H9 (cell line): ENCODE measurements at regions not wholly inside any gene's neighbourhood (a gene's known extent, or its start where the extent isn't known, plus 50 kb on each side); places are given as distances from the start of the nearest gene placed in this dataset.

Experiments
- DNase-seq: peaks from one replicate; pipeline ENCODE4 v3.0.0-alpha.2; 2017
- H2AFZ ChIP-seq: one replicate; pipeline ENCODE4 v1.6.1; 2013; ENCODE audit warnings: mild to moderate bottlenecking, low read length, control low read depth, moderate library complexity
- H2AK5ac ChIP-seq: 2 replicates; pipeline ENCODE4 v1.6.1; 2013; ENCODE audit warnings: low read length, control low read depth, mixed read lengths; ENCODE audit not compliant: insufficient read length
- H2BK120ac ChIP-seq: one replicate; pipeline ENCODE4 v1.6.1; 2013; ENCODE audit warnings: low read depth, mild to moderate bottlenecking, low read length, control low read depth, inconsistent platforms; ENCODE audit not compliant: poor library complexity, severe bottlenecking
- H2BK12ac ChIP-seq: 2 replicates; pipeline ENCODE4 v1.6.1; 2013; ENCODE audit warnings: low read length, control low read depth, mixed read lengths, low read depth; ENCODE audit not compliant: insufficient read length
- H2BK15ac ChIP-seq: 2 replicates; pipeline ENCODE4 v1.6.1; 2013; ENCODE audit warnings: low read depth, low read length, control low read depth
- H2BK20ac ChIP-seq: one replicate; pipeline ENCODE4 v1.6.1; 2013; ENCODE audit warnings: low read depth, mild to moderate bottlenecking, low read length, control low read depth, inconsistent platforms; ENCODE audit not compliant: poor library complexity, severe bottlenecking
- H2BK5ac ChIP-seq: 2 replicates; pipeline ENCODE4 v1.6.1; 2013; ENCODE audit warnings: low read length, control low read depth, mixed read lengths; ENCODE audit not compliant: insufficient read length
- H3K14ac ChIP-seq: 2 replicates; pipeline ENCODE4 v1.6.1; 2013; ENCODE audit warnings: low read length, control low read depth; ENCODE audit not compliant: insufficient read depth
- H3K18ac ChIP-seq: 2 replicates; pipeline ENCODE4 v1.6.1; 2013; ENCODE audit warnings: low read depth, mild to moderate bottlenecking, mixed read lengths, low read length, control low read depth; ENCODE audit not compliant: insufficient read length
- H3K23ac ChIP-seq: 2 replicates; pipeline ENCODE4 v1.6.1; 2013; ENCODE audit warnings: low read length, control low read depth, mixed read lengths, low read depth; ENCODE audit not compliant: insufficient read length
- H3K23me2 ChIP-seq: 2 replicates; pipeline ENCODE4 v1.6.1; 2013; ENCODE audit warnings: low read depth, mild to moderate bottlenecking, mixed read lengths, low read length, control low read depth; ENCODE audit not compliant: insufficient read length, poor library complexity, severe bottlenecking
- H3K27ac ChIP-seq: 2 replicates; pipeline ENCODE4 v1.5.1; 2013; ENCODE audit warnings: low read length, control low read depth, mixed read lengths, low read depth; ENCODE audit not compliant: insufficient read length
- H3K27me3 ChIP-seq: 2 replicates; pipeline ENCODE4 v1.6.1; 2013; ENCODE audit warnings: low read length, control low read depth, inconsistent platforms; ENCODE audit not compliant: insufficient read depth
- H3K4ac ChIP-seq: 2 replicates; pipeline ENCODE4 v1.6.1; 2013; ENCODE audit warnings: low read depth, mild to moderate bottlenecking, control low read depth, inconsistent platforms, low read length, moderate library complexity
- H3K4me1 ChIP-seq: 2 replicates; pipeline ENCODE4 v1.6.1; 2013; ENCODE audit warnings: low read length, control low read depth, inconsistent platforms; ENCODE audit not compliant: insufficient read depth
- H3K4me2 ChIP-seq: 2 replicates; pipeline ENCODE4 v1.6.1; 2013; ENCODE audit warnings: low read length, control low read depth, mixed read lengths; ENCODE audit not compliant: insufficient read length, insufficient read depth
- H3K56ac ChIP-seq: 2 replicates; pipeline ENCODE4 v1.6.1; 2013; ENCODE audit warnings: low read depth, mild to moderate bottlenecking, mixed read lengths, low read length, control low read depth; ENCODE audit not compliant: insufficient read length
- H3K79me1 ChIP-seq: 2 replicates; pipeline ENCODE4 v1.6.1; 2013; ENCODE audit warnings: low read depth, mild to moderate bottlenecking, moderate library complexity, low read length, control low read depth, inconsistent platforms; ENCODE audit not compliant: insufficient read depth, poor library complexity, severe bottlenecking
- H3K79me2 ChIP-seq: 2 replicates; pipeline ENCODE4 v1.6.1; 2013; ENCODE audit warnings: low read length, control low read depth, inconsistent platforms; ENCODE audit not compliant: insufficient read depth
- H3K9ac ChIP-seq: 2 replicates; pipeline ENCODE4 v1.6.1; 2013; ENCODE audit warnings: low read length, control low read depth, mixed read lengths; ENCODE audit not compliant: insufficient read length; ENCODE audit errors: extremely low read depth
- H3K9me3 ChIP-seq: one replicate; pipeline ENCODE4 v1.6.1; 2013; ENCODE audit warnings: low read depth, low read length, inconsistent platforms; ENCODE audit not compliant: control insufficient read depth
- H3T11ph ChIP-seq: one replicate; pipeline ENCODE4 v1.6.1; 2013; ENCODE audit warnings: mild to moderate bottlenecking, low read length, control low read depth, inconsistent platforms
- H4K20me1 ChIP-seq: one replicate; pipeline ENCODE4 v1.6.1; 2013; ENCODE audit not compliant: control insufficient read depth, insufficient read length, insufficient read depth
- H4K5ac ChIP-seq: 2 replicates; pipeline ENCODE4 v1.6.1; 2013; ENCODE audit warnings: low read depth, mild to moderate bottlenecking, mixed read lengths, low read length, control low read depth; ENCODE audit not compliant: insufficient read length
- H4K8ac ChIP-seq: replicated peaks from 2 replicates; pipeline ENCODE4 v1.6.1; 2013; ENCODE audit warnings: low read length, control low read depth, mixed read lengths, low read depth; ENCODE audit not compliant: insufficient read length
- H4K91ac ChIP-seq: 2 replicates; pipeline ENCODE4 v1.6.1; 2013; ENCODE audit warnings: low read depth, mild to moderate bottlenecking, moderate library complexity, mixed read lengths, low read length, control low read depth; ENCODE audit not compliant: insufficient read length
- H3K27ac Mint-ChIP-seq, 3 experiments: 2 replicates in 2 of 3; 3 replicates in 1 of 3; pipeline ENCODE4 v1.8.0; 2020 to 2021; ENCODE audit warnings: mixed read lengths in 3 of 3, mild to moderate bottlenecking in 1 of 3, moderate library complexity in 1 of 3
- H3K27me3 Mint-ChIP-seq: 2 replicates; pipeline ENCODE4 v1.8.0; 2021; ENCODE audit warnings: low read depth, mild to moderate bottlenecking, moderate library complexity, mixed read lengths
- H3K36me3 Mint-ChIP-seq, 3 experiments: 2 replicates in 2 of 3; 3 replicates in 1 of 3; pipeline ENCODE4 v1.8.0; 2020 to 2021; ENCODE audit warnings: low read depth in 3 of 3, mixed read lengths in 3 of 3; ENCODE audit not compliant: insufficient read depth in 1 of 3
- H3K4me1 Mint-ChIP-seq, 2 experiments: 2 replicates each; pipeline ENCODE4 v1.8.0; 2020; ENCODE audit warnings: mixed read lengths in 2 of 2
- H3K4me3 Mint-ChIP-seq, 2 experiments: 2 replicates in 1 of 2; 3 replicates in 1 of 2; pipeline ENCODE4 v1.8.0; 2020 to 2021; ENCODE audit warnings: mild to moderate bottlenecking in 2 of 2, mixed read lengths in 2 of 2, moderate library complexity in 1 of 2
- H3K9me3 Mint-ChIP-seq, 2 experiments: 2 replicates in 1 of 2; 3 replicates in 1 of 2; pipeline ENCODE4 v1.8.0; 2020; ENCODE audit warnings: mild to moderate bottlenecking in 2 of 2, mixed read lengths in 2 of 2, moderate library complexity in 1 of 2
- WGBS: extraction: QIAGEN DNeasy Blood & Tissue Kit; methylation state at CpG from one replicate; pipeline ENCODE4 v1.1.7; 2013; ENCODE audit warnings: missing lambda C conversion rate, low lambda C conversion rate, mixed read lengths; ENCODE audit not compliant: insufficient read length; ENCODE audit errors: extremely low coverage; 5-methylcytosine and 5-hydroxymethylcytosine counted together
- TF ChIP-seq, protein P1 (sequence below): fragments of 200-600 bp; sonication (generic); conservative IDR thresholded peaks from 3 replicates; pipeline ENCODE4 v1.8.0; 2021; ENCODE audit warnings: antibody characterized with exemption, mild to moderate bottlenecking

DNA sequence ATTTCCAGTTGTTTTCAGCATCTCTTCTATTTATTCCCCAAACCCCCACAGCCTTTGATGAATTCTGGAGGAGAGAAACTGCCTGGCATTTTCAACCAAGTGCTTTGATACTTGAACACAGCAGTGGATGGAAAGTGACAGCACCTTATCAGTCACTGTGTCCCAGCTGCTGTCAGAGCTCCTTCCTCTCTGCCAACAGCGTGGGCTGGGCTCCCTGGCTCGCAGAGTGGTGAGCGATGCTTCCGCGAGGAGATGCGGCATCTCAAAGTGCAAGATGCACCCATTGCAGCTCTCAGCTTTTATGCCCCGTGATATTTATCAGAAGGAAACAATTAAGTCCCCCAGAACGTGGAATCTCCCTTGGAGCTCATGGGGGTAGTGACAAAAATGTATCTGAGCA, 72.6 kb upstream of the TCL1A start:
- Histone ChIP-seq H2AFZ (no peak overlapping the region), H3K79me1 (no peaks in the 10 kb centered on the region), H3K9ac (no peak overlapping the region), H3K56ac (no peak overlapping the region), H3K23ac (no peak overlapping the region), H4K91ac (no peak overlapping the region), H3K23me2 (no peaks in the 10 kb centered on the region), H2BK120ac (no peak overlapping the region), H2BK12ac (no peak overlapping the region), H4K5ac (no peak overlapping the region), H4K20me1 (no peaks in the 10 kb centered on the region), H3K27ac (no peak overlapping the region), H2BK15ac (no peak overlapping the region), H4K8ac (no peak overlapping the region), H3K9me3 (no peaks in the 10 kb centered on the region), H3K4me1 (no peaks in the 10 kb centered on the region), H3K4ac (no peak overlapping the region), H3K18ac (no peak overlapping the region), H3K79me2 (no peaks in the 10 kb centered on the region), H2AK5ac (no peak overlapping the region), H2BK20ac (no peak overlapping the region), H3T11ph (no peak overlapping the region), H3K27me3 (no peaks in the 10 kb centered on the region), H2BK5ac (no peak overlapping the region), H3K14ac (no peak overlapping the region), H3K4me2 (no peak overlapping the region)
- no peak overlapping the region for H3K27ac Mint-ChIP-seq
- no CpG with 5 or more reads among the region's 8 CpGs for WGBS
- no peak for DNase-seq
- H3K36me3 Mint-ChIP-seq: no peaks in the 10 kb centered on the region
- TF ChIP-seq, protein P1, sequence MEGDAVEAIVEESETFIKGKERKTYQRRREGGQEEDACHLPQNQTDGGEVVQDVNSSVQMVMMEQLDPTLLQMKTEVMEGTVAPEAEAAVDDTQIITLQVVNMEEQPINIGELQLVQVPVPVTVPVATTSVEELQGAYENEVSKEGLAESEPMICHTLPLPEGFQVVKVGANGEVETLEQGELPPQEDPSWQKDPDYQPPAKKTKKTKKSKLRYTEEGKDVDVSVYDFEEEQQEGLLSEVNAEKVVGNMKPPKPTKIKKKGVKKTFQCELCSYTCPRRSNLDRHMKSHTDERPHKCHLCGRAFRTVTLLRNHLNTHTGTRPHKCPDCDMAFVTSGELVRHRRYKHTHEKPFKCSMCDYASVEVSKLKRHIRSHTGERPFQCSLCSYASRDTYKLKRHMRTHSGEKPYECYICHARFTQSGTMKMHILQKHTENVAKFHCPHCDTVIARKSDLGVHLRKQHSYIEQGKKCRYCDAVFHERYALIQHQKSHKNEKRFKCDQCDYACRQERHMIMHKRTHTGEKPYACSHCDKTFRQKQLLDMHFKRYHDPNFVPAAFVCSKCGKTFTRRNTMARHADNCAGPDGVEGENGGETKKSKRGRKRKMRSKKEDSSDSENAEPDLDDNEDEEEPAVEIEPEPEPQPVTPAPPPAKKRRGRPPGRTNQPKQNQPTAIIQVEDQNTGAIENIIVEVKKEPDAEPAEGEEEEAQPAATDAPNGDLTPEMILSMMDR: no peak
- H3K4me3 Mint-ChIP-seq: no peak overlapping the region
- H3K9me3 Mint-ChIP-seq: no peaks in the 10 kb centered on the region
- peaks cover 34% of the 10 kb centered on the region for H3K27me3 Mint-ChIP-seq
- H3K4me1 Mint-ChIP-seq: peaks cover 2 to 10% of the 10 kb centered on the region in 2 experiments; a peak in 2 of 4 replicates
